ENCODE measurements at regions not wholly inside any gene's neighbourhood (a gene's known extent, or its start where the extent isn't known, plus 50 kb on each side); places are given as distances from the start of the nearest gene placed in this dataset.

- no peak for DNase-seq
Measured at GRCh38 chr19:28834996-28835395, 378.0 kb downstream of the UQCRFS1 start.

- no peak for DNase-seq
Measured at GRCh38 chr19:28831462-28831861, 381.5 kb downstream of the UQCRFS1 start.

GRCh38 chr19:28829762-28830161 lies 383.2 kb downstream of the UQCRFS1 start:
- no peak for DNase-seq

- DNase-seq: no peak
Measured at GRCh38 chr19:28829359-28829758, 383.6 kb downstream of the UQCRFS1 start.

- no peak for DNase-seq
Measured at GRCh38 chr19:28828276-28828870, 384.6 kb downstream of the UQCRFS1 start.

- DNase-seq: no peak
Measured at GRCh38 chr19:28827382-28827781, 385.6 kb downstream of the UQCRFS1 start.

GRCh38 chr19:28823338-28823961 lies 389.5 kb downstream of the UQCRFS1 start:
- no peak for DNase-seq

- no peak for DNase-seq
Measured at GRCh38 chr19:28820289-28820688, 392.7 kb downstream of the UQCRFS1 start.

GRCh38 chr19:28815257-28815656 lies 397.7 kb downstream of the UQCRFS1 start:
- DNase-seq: no peak

GRCh38 chr19:28794301-28794700 lies 418.6 kb downstream of the UQCRFS1 start:
- DNase-seq: no peak

- no peak for DNase-seq
Measured at GRCh38 chr19:28793391-28794168, 419.4 kb downstream of the UQCRFS1 start.

- DNase-seq: no peak
Measured at GRCh38 chr19:28785971-28786370, 427.0 kb downstream of the UQCRFS1 start.

GRCh38 chr19:28764066-28764465 lies 448.9 kb downstream of the UQCRFS1 start:
- no peak for DNase-seq

GRCh38 chr19:28746478-28746877 lies 466.5 kb downstream of the UQCRFS1 start:
- DNase-seq: no peak

GRCh38 chr19:28744943-28745342 lies 468.0 kb downstream of the UQCRFS1 start:
- no peak for DNase-seq

- no peak for DNase-seq
Measured at GRCh38 chr19:28744014-28744413, 468.9 kb downstream of the UQCRFS1 start.

GRCh38 chr19:28737021-28737895 lies 475.7 kb downstream of the UQCRFS1 start:
- no peak for DNase-seq

GRCh38 chr19:28736528-28736927 lies 476.4 kb downstream of the UQCRFS1 start:
- no peak for DNase-seq

GRCh38 chr19:28731577-28731976 lies 481.4 kb downstream of the UQCRFS1 start:
- no peak for DNase-seq

GRCh38 chr19:28730791-28731512 lies 482.0 kb downstream of the UQCRFS1 start:
- no peak for DNase-seq

GRCh38 chr19:28727480-28728159 lies 485.3 kb downstream of the UQCRFS1 start:
- peak; percentile 37 for DNase-seq

Measured in stimulated activated naive CD4-positive, alpha-beta T cell treated with Interleukin-2 at 50 U/mL for 16 hours (primary cell).